Fibroblast of mammary gland (primary cell): ENCODE measurements at regions not wholly inside any gene's neighbourhood (a gene's known extent, or its start where the extent isn't known, plus 50 kb on each side); places are given as distances from the start of the nearest gene placed in this dataset.
A peak's percentile ranks its signal among the peaks of the same experiment; 100 is the strongest.

Source experiments
- DNase-seq: peaks from one replicate; pipeline ENCODE4 v3.0.0-alpha.2; 2010; ENCODE audit warnings: low read depth
- H3K4me3 ChIP-seq: 2 replicates; pipeline ENCODE4 v1.5.1; 2011; ENCODE audit warnings: low read depth, mild to moderate bottlenecking, low read length, moderate library complexity; ENCODE audit not compliant: control insufficient read depth
- TF ChIP-seq, protein P1 (sequence below): conservative IDR thresholded peaks from 2 replicates; pipeline ENCODE4 v1.5.1; 2011; ENCODE audit warnings: low read depth, low read length, inconsistent platforms; ENCODE audit not compliant: control insufficient read depth, insufficient read depth

DNA sequence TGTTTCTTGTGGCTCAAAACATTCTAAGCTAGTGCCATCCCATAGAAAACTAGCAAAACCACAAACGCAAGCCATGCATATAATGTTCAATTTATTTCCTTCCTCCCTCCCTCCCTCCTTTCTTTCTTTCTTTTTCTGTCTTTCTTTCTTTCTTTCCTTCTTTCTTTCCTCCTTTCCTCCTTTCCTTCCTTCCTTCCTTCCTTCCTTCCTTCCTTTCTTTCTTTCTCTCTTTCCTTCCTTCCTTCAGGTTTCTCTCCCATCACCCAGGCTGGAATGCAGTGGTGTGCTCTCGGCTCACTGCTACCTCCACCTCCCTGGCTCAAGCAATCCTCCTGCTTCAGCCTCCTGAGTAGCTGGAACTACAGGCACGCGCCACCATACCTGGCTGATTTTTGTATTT lies 492.8 kb upstream of the PROK2 start:
- TF ChIP-seq, protein P1, sequence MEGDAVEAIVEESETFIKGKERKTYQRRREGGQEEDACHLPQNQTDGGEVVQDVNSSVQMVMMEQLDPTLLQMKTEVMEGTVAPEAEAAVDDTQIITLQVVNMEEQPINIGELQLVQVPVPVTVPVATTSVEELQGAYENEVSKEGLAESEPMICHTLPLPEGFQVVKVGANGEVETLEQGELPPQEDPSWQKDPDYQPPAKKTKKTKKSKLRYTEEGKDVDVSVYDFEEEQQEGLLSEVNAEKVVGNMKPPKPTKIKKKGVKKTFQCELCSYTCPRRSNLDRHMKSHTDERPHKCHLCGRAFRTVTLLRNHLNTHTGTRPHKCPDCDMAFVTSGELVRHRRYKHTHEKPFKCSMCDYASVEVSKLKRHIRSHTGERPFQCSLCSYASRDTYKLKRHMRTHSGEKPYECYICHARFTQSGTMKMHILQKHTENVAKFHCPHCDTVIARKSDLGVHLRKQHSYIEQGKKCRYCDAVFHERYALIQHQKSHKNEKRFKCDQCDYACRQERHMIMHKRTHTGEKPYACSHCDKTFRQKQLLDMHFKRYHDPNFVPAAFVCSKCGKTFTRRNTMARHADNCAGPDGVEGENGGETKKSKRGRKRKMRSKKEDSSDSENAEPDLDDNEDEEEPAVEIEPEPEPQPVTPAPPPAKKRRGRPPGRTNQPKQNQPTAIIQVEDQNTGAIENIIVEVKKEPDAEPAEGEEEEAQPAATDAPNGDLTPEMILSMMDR: no peak
- DNase-seq: no peak
- H3K4me3 ChIP-seq: no peak overlapping the region

DNA sequence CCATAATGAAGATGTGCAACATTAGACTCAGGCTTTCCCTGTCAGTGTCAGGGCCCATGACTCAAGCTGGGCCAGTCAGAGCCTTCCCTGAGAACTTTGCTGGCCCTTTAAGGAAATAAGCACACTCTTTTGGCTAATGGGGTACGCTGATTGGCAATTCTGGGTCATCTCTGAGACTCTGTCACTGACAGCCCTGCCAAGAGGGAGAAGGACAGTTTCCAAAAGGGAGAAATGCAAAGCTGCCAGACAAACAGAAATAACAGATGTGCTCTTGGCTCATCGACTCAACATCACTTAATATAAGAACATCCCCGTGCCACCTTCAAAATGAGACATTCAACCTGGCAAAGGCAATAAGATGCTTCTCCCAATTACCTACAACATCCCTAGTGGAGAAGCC lies 491.9 kb upstream of the PROK2 start:
- TF ChIP-seq, protein P1: no peak
- no peak overlapping the region for H3K4me3 ChIP-seq
- DNase-seq: no peak

DNA sequence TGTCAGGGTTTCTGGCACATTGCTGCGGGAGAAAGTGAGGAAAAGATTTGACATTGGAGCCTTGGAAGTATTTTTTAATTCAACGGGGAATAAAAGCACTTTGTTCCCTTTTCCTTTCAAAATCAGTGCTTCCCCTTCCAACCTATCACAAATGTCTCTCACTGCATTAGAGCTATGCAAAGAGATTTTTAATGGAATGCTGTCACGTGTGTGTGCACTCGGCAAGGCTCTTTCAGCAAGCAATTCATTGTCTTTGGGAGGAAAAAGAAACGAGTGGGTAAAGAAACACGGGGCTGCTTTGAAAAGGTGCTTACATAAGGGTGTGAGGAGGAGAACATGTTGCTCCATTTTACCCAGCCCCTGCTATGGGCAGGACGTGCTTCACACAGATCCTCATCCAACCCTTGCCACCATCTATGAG lies 490.4 kb upstream of the PROK2 start:
- no peak for DNase-seq
- H3K4me3 ChIP-seq: no peak overlapping the region
- TF ChIP-seq, protein P1: no peak

DNA sequence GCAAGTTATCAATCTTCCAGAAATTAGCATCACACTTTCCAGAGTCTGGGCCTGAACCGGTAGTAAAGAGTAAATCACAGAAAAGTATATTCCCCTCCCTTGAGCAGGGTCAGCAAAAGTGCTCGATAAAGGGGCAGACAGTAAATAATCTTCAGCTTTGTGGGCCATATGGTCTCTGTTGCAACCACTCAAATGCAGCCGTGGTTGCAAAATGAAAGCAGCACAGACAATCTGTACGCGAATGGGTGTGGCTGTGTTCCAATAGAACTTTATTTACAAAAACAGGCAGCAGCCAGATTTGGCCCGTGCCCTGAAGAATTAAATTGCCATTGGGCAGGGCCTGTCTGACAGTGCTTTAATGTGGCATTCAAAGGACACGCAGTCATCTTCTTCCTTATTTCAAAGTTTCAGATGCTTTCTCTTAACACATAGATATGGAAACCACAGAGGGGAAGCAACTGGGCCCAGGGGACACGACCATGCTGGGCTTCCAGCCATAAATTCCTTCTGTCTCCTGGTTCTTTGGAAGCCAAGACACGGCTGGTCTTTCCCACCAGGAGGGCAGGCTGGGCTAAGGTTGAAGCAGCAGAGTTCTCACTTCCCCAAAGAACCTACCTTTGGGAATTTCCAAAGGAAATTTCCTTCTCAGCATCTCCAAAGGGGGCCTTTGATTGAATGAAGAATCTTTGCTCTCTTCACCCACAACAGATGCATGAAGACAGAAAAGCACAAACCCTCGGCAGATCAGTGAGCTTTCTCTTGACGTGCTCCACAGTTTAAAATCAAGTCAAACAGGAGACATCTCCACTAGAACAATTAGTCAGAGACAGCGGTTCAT lies 489.8 kb upstream of the PROK2 start:
- TF ChIP-seq, protein P1: no peak
- no peak overlapping the region for H3K4me3 ChIP-seq
- DNase-seq: peak; percentile 88

DNA sequence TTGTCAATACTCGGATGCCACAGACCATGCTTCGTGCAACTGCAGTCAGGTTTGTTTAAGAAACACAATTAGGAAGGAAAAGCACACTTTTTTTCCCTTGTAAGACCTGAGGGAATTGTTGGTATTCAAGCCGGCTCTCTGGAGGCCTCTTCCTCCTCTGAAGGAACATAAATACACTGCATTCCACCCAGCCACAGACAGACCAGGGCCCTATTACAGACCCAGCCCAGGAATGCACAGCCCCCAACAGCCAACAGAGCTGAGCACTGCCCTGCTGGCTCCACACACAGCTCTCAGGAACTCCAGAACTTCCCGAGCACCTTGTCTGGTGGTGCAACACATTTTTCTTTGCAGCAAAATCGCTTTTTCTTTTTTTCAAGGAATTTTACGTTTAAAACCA lies 488.7 kb upstream of the PROK2 start:
- H3K4me3 ChIP-seq: no peak overlapping the region
- peak; percentile 61 for DNase-seq
- TF ChIP-seq, protein P1: no peak

DNA sequence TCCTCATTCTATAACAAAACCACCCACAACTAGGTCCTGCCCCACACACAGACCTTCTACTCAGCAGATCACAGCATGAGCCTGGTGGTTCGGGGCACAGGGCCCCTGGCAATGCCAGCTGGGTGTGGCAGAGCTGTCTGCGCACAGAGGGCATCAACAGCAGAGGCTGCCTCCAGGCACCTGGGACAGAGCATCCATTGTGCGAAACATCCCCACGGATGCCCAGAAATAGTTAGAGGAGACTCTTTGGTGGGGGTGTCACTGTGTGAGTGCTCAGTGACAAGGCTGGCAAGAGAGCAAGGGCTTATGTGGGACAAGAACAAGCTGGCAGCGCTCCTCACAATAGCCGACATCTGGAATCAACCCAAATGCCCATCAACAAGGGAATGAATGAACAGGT lies 487.4 kb upstream of the PROK2 start:
- TF ChIP-seq, protein P1: no peak
- no peak overlapping the region for H3K4me3 ChIP-seq
- no peak for DNase-seq
